Amniotic epithelial cell (primary cell): ENCODE measurements at regions not wholly inside any gene's neighbourhood (a gene's known extent, or its start where the extent isn't known, plus 50 kb on each side); places are given as distances from the start of the nearest gene placed in this dataset.
A peak's percentile ranks its signal among the peaks of the same experiment; 100 is the strongest.

ENCODE experiments used
- DNase-seq: peaks from one replicate; pipeline ENCODE4 v3.0.0-alpha.2; 2010; ENCODE audit warnings: low read depth

GRCh38 chr2:47236503-47237215, 60.3 kb upstream of the CALM2 start:
- DNase-seq, result no peak

- DNase-seq, result no peak
Observed at GRCh38 chr2:47235132-47235531, 58.8 kb upstream of the CALM2 start.

GRCh38 chr2:47234456-47234855, 58.1 kb upstream of the CALM2 start:
- no peak for DNase-seq

DNA sequence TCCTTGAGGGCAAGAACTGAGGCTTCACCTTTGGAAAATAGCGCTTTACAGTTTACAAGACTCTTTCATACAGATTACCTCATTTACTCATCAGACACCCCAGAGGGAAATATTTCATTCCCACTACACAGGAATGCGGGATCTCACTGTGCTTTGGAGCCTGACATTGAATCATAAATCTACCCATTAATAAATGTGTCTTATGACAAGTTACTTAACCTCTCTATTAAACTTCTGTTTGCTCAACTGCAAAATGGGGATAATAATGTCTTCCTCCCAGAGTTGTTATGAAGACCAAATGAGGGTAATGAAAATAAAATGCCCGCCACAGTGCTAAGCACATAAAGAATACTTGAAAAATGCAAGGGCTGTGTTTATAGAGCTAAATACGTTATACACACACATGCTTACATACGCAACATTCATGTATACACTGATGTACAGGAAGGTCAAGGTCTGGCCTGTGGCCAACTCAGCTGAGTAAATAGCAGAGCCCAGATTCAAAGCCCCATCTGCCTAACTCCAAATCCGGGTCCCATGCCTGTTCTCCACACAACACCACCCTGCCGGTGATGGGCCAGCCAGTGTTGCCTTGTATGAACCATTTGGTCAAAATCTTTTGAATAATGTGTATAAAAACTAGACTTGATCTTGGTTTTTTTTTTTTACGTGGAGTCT, 56.6 kb upstream of the CALM2 start:
- peak; percentile 67 for DNase-seq

GRCh38 chr2:47230418-47230817, 54.1 kb upstream of the CALM2 start:
- DNase-seq, result peak; percentile 24

GRCh38 chr2:47227532-47228279, 51.4 kb upstream of the CALM2 start:
- DNase-seq, result no peak

DNA sequence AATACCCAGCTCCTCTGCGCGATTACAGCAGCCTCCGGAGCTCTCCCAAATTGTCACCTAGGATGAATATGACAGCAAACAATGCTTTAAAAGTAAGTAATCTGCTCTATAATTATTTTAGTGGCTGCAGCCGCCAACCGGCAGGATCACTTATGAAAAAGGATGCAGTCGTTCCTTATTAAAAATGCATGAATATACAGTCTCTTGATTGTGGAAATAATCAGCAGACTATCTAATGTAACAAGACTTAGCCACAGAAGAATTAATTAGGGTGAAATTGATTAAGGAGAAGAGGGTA, 50.6 kb upstream of the CALM2 start:
- no peak for DNase-seq

- no peak for DNase-seq
Observed at GRCh38 chr2:47226132-47226922, 50.0 kb upstream of the CALM2 start.
